GM18873 (cell line): ENCODE measurements at regions not wholly inside any gene's neighbourhood (a gene's known extent, or its start where the extent isn't known, plus 50 kb on each side); places are given as distances from the start of the nearest gene placed in this dataset.

Experiments used
- ATAC-seq: cut with Tn5 transposase; IDR thresholded peaks from one replicate; pipeline ENCODE4 v1.9.1; 2021; ENCODE audit warnings: mild to moderate bottlenecking, moderate library complexity, moderate number of reproducible peaks; ENCODE audit not compliant: unreplicated experiment, low FRiP score

DNA sequence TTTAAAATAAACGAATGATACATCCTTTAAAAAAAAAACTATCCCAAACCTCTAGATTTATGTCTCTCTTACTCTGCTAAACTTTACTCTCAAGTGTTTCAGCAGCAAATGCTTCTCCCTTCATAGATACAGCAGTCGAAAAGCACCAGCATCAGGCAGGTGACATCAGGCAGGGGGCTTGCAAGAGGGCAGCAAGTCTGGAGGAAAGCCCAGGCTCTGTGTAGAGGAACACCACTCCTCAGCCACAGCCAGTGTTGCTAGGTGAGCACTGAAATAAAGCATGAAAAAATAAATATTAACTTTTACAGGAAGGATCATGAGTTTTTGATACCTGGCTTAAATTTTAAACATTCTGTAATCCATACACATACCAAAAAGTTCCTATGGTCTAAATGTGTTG is 419.4 kb downstream of the GALC start:
- no peak for ATAC-seq

DNA sequence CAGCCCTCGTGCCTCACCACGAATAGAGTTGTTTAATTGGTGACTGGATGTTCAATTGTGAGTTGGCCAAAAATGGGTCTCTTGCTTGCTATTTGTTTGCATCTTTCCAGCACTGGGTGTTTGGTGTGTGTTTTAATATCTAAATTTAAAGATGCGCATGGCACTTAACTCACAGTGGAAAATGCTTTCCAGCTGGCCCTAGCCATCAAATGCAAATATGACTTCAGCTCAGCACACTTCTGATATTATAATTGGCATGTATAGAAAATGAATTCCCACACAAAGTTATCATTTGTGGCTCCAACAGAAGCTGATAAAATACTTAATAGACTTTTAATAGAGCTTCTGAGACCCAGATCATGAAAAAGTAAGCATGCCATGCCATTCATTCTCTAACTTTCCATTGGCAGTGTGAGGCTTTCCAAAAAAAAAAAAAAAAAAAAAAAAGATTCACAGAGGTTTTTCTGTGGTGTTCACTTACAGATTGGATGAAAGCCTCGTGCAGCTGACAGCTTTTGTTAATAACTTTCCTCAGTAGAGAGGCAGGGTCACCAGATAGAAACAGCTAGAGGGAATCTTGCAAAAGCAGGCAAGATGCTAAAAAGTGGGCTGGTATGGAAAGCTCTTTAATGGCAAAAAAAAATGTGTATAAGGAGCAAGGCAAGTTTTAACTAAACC is 425.2 kb downstream of the GALC start:
- ATAC-seq, result no peak

DNA sequence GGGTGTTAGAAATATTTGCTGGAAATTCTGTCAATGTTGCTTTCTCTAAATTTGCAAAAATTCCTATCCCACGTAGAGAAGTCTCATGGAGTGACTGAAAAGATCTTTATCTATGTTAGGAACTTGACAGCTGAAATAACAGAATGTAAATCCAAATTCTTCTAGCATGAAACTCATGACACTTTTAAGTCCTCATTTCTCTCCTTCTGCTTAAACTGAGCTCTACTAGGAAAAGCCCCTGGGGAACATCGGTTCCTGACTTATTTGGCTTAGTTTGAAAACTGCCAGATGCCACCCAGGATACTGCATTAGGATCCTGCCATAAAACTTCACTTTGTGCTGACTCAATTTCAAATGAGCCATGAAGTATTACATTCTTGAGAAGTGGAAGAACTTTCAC is 426.0 kb downstream of the GALC start:
- no peak for ATAC-seq

DNA sequence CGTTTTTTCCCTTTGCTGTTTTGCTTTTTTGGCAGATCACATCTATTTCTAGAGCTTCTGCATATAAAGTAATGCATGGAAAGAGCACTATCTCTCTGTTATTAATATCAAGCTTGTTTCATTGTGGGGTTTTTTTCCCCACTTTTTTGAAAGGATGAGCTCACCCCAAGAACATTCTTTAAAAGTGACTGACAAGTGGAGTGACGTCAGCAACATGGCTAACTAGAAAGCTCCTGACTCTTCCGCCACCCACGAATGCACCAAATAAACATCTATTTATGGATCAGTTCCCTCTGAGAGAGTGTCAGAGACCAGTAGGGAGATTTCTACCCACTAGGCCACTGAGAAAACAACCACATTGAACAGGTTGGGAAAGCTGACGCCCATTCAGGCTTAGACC is 445.4 kb downstream of the GALC start:
- ATAC-seq, result no peak

- no peak for ATAC-seq
Measured at GRCh38 chr14:87542288-87542687, 450.7 kb downstream of the GALC start.

- no peak for ATAC-seq
Measured at GRCh38 chr14:87540339-87540738, 452.6 kb downstream of the GALC start.

- ATAC-seq, result no peak
Measured at GRCh38 chr14:87529081-87529480, 463.9 kb downstream of the GALC start.

DNA sequence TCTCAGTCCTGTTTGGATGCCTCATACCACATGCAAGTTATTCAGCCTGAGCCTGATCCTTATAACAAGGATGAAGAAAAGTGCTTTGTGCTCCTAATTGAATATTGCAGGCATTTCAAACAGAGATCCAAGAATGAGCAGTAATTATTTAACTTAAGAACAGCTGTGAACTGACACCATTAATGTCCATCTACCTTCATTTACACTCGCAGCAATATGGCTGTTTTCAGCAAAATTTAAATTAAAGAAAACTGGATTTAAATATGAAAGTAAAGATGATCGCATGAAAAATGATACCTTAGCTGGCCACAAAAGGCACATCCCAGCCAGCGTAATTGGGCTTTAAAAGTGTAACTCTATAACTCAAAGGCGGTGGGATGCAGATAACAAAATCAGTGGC is 466.3 kb downstream of the GALC start:
- no peak for ATAC-seq

GRCh38 chr14:87524011-87524410 is 469.0 kb downstream of the GALC start:
- ATAC-seq, result no peak

DNA sequence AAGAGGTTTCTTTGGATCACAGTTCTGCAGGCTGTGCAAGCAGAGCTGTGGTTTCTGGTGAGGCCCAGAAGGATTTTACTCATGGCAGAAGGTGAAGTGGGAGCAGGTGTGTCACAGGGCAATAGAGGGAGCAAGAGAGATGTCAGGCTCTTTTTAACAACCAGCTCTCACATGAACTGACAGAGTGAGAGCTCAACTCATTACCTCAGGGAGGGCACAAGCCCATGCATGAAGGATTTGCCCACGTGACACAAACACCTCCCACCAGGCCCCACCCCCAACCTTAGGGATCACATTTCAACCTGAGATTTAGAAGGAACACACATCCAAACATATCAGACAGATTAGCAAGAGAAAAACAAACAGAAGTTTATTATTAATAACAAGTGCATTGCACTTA is 470.4 kb downstream of the GALC start:
- ATAC-seq, result no peak

- no peak for ATAC-seq
Measured at GRCh38 chr14:87508333-87508732, 484.6 kb downstream of the GALC start.

DNA sequence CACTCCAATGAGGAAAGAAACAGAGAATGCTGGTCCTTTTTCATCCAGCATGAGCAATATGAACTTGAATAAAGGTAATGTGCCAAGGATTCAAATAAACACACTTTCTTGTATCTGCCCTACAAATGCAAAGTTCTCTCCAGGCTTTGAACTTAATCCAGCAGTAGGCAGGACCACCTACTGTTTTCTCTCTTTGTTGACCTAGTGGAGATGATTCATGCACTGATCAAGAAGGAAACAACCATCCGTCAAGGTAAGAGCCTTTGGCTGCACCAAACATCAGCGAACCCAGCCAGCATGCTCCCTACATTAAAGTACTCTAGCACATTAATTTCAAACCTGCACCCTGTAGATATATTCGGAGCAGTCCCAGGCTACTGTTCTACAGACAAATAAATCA is 489.3 kb downstream of the GALC start:
- ATAC-seq, result no peak

GRCh38 chr14:87497301-87497700 is 495.7 kb downstream of the GALC start:
- ATAC-seq, result no peak

- no peak for ATAC-seq
Measured at GRCh38 chr14:87494010-87494409, 499.0 kb downstream of the GALC start.

DNA sequence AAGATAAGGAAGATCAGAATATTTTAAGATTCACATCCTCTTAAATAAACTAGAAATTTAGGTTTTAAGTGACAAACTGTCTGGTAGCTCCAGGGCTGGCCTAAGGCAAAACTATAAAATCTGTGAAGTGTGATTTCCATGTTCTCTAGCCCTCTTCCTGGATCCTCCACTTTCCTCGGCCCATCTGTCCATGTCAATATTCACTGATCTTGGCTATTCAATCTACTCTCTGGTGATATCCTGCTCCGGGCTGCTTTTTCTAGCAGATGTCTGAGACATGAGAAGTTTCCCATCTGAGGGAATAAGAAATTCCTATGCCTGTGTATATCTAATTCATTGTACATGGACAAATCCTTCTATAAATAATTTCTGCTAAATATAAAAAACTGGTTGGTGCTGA is 500.4 kb downstream of the GALC start:
- ATAC-seq, result no peak

- no peak for ATAC-seq
Measured at GRCh38 chr14:87491816-87492215, 501.2 kb downstream of the GALC start.

DNA sequence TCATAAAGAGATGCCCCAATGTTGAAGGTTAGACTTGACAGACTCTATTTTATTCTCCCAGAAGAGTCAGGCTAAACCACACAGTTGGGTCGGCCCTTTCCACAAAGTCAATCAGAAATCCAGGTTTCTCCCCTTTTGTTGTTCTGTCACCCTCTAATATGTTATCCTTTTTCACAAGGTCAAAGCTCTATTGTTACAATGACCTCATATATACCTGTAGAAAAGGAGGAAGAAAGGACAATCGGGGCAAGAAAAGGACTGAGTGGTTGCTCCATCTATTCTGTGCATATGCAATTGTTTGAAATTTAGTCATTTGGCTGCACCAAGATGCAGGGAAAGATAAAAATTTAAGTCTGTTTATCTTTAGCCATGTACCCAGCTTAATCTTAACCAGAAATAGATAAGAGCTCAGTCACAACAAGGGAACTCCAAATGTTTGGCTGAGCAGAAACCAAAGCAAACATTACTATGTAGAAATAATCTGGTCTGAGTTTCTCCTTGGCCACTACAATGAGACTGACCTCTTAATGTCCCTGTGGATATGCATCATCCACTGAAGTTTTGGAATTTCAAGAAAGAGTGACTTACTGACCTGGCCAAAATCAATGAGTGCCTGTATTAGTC is 503.7 kb downstream of the GALC start:
- ATAC-seq, result no peak

DNA sequence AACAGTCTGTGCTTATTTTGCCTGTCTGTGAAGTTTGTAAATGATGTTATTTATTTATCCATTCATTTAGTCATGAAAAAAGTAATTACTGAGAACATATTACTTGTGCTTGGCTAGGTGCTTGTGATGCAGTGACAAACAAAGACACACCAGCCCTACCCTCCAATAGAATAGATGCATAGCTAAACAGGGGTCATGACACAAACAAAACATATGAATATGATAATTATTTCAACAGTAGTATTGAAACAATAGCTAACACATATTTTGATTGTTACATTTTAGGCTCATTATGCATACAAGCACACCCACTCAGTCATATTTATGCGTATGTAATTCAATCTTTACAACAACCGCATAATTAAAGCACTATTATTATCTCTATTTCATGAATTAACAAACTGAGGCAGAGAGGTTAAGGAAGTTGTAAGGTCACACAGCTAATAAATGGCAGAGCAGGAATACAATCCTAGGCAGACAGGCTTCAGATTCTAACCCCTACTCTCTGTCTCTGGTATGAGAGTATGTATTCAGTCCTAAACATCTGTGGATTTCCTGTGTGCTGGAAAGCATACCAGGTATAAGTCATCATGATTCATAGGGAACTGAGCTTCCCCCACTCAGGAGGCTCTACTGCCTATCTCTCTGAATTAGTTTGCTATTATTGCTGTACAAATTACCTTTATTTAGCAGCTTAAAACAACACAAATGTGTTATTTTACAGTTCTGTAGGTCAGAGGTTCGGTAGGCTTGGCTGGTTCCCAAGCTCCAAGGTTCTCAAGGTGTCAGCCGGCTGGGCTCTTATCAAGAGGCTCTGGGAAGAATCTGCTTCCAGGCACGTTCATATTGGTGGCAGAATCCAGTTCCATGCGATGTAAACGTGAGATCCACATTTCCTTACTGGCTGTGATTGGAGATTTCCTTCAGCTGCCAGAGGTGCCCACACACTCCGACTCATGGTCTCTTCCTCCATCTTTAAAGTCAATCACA is 509.4 kb downstream of the GALC start:
- ATAC-seq, result no peak

DNA sequence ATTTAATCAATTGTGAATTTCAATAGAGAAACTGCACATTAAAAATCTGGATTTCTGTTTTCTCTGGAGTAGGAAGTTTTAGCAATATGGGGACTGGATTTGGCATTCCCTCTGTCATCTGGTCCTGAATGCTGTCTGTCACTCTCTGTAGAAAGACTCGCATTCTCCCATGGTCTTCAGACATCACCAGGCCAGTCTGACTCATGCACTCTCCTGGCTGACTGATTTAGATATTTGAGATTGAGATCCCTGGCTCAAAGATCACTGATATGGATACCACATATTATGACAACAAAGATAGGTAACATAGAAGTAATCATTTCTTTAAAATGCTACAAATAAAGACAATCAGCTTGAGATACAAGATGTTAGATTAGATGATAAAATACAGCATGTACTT is 524.5 kb downstream of the GALC start:
- ATAC-seq, result no peak

GRCh38 chr14:87467578-87467977 is 525.4 kb downstream of the GALC start:
- ATAC-seq, result no peak

DNA sequence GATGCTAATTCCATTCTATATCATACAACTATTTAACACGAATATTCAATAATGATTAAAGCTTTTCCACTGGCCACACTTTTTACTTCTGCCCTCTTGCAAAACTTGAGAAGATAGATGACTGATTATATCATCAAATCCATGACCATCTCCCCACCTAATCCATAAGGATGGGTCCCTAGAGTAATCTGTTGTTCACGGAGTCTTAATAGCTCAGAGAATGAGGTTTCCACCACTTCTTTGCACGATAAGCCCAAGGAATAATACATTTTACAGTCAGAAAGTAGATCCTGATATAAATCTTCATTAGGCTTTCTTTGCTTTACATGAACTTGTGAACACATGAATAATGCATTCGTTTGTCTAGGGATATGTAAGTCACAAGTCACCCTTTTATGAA is 527.2 kb downstream of the GALC start:
- ATAC-seq, result no peak
